ENCODE measurements at regions not wholly inside any gene's neighbourhood (a gene's known extent, or its start where the extent isn't known, plus 50 kb on each side); places are given as distances from the start of the nearest gene placed in this dataset.

DNA sequence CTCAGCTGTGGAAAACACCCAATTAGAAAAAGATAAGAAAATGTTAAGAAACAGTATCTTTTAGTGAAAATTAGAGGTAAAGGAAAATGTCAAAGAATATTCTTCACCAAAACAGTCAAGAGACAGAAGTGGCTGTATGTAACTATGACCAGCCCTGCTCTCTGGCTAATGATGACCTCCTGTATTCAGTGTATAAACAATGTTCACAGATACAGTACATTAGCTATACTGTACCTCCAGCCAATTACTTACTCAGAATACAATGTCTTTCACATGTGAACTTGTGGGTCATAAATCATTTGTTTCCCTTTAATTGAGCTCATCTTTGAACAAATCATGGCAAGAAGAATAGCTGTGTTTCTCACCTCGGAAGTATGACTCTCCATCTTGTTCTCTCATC, 432.0 kb downstream of the LMO4 start:
- TF ChIP-seq, protein P1, sequence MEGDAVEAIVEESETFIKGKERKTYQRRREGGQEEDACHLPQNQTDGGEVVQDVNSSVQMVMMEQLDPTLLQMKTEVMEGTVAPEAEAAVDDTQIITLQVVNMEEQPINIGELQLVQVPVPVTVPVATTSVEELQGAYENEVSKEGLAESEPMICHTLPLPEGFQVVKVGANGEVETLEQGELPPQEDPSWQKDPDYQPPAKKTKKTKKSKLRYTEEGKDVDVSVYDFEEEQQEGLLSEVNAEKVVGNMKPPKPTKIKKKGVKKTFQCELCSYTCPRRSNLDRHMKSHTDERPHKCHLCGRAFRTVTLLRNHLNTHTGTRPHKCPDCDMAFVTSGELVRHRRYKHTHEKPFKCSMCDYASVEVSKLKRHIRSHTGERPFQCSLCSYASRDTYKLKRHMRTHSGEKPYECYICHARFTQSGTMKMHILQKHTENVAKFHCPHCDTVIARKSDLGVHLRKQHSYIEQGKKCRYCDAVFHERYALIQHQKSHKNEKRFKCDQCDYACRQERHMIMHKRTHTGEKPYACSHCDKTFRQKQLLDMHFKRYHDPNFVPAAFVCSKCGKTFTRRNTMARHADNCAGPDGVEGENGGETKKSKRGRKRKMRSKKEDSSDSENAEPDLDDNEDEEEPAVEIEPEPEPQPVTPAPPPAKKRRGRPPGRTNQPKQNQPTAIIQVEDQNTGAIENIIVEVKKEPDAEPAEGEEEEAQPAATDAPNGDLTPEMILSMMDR (IDR thresholded peaks at IDR 0.05) = no peak
- no peak for TF ChIP-seq SIN3A (IDR thresholded peaks at IDR 0.05; ENCODE audit: borderline replicate concordance, insufficient read depth, low read depth, low read length)
- TF ChIP-seq POLR2AphosphoS5 (IDR thresholded peaks at IDR 0.05; ENCODE audit: low read depth, low read length) = no peak

Measured in Panc1 (cell line).